OCI-LY7 (cell line): ENCODE measurements at regions not wholly inside any gene's neighbourhood (a gene's known extent, or its start where the extent isn't known, plus 50 kb on each side); places are given as distances from the start of the nearest gene placed in this dataset.

ENCODE experiments used
- BruUV-seq: library from RNA; stranded (reverse); fragments of 400-500 nt; replicated peaks from 2 replicates; lab custom pipeline; 2021; lab: Mats Ljungman, UMichigan
- CTCF ChIA-PET: fragments of 300-600 bp; sonication (Branson Sonifier 250); formaldehyde crosslinking; loops from one replicate; lab custom pipeline; 2022; ENCODE audit warnings: antibody characterized with exemption; ENCODE audit not compliant: unreplicated experiment; lab: Charles Lee
- POLR2A ChIA-PET: fragments of 300-600 bp; sonication (Branson Sonifier 250); formaldehyde crosslinking; loops from one replicate; lab custom pipeline; 2022; ENCODE audit warnings: antibody characterized with exemption; lab: Charles Lee
- DNase-seq: peaks from one replicate; pipeline ENCODE4 v3.0.0-alpha.2; 2015; ENCODE audit warnings: low spot score
- H2AFZ ChIP-seq: fragments of 200-600 bp; sonication (generic), shearing (Covaris generic); 2 replicates; pipeline ENCODE4 v1.6.1; 2014; ENCODE audit warnings: mild to moderate bottlenecking, antibody characterized with exemption, low read length, moderate library complexity
- H3K27ac ChIP-seq: fragments of 200-600 bp; sonication (generic); 2 replicates; pipeline ENCODE4 v1.5.1; 2014; ENCODE audit warnings: mixed run types, low read depth, mild to moderate bottlenecking, moderate library complexity, low read length, inconsistent platforms; ENCODE audit not compliant: poor library complexity, severe bottlenecking
- H3K36me3 ChIP-seq: fragments of 200-600 bp; sonication (generic); 2 replicates; pipeline ENCODE4 v1.6.1; 2014; ENCODE audit warnings: mild to moderate bottlenecking, antibody characterized with exemption, low read length, moderate library complexity, mixed read lengths; ENCODE audit not compliant: insufficient read depth
- H3K4me1 ChIP-seq: fragments of 200-600 bp; sonication (generic); 2 replicates; pipeline ENCODE4 v1.5.1; 2014; ENCODE audit warnings: mild to moderate bottlenecking, low read length; ENCODE audit not compliant: insufficient read depth, poor library complexity, severe bottlenecking
- H3K4me2 ChIP-seq: fragments of 200-600 bp; sonication (generic); 2 replicates; pipeline ENCODE4 v1.6.1; 2014; ENCODE audit warnings: mild to moderate bottlenecking, low read length
- H3K4me3 ChIP-seq: fragments of 200-600 bp; sonication (generic); 2 replicates; pipeline ENCODE4 v1.5.1; 2014; ENCODE audit warnings: mild to moderate bottlenecking, low read depth, low read length; ENCODE audit not compliant: poor library complexity, severe bottlenecking
- H3K79me2 ChIP-seq: fragments of 200-600 bp; sonication (generic); 2 replicates; pipeline ENCODE4 v1.6.1; 2016; ENCODE audit warnings: low read depth, mild to moderate bottlenecking, low read length, moderate library complexity, mixed read lengths; ENCODE audit not compliant: insufficient read depth
- H3K9me2 ChIP-seq: fragments of 200-600 bp; sonication (generic); 2 replicates; pipeline ENCODE4 v1.6.1; 2016; ENCODE audit warnings: mild to moderate bottlenecking, low read length, mixed read lengths; ENCODE audit not compliant: insufficient read depth
- H3K9me3 ChIP-seq: fragments of 200-600 bp; sonication (generic); 2 replicates; pipeline ENCODE4 v1.6.1; 2014; ENCODE audit warnings: mild to moderate bottlenecking, mixed run types, low read length, mixed read lengths
- H4K20me1 ChIP-seq: fragments of 200-600 bp; sonication (generic); 2 replicates; pipeline ENCODE4 v1.6.1; 2014; ENCODE audit warnings: mild to moderate bottlenecking, antibody characterized with exemption, low read length, moderate library complexity, mixed read lengths; ENCODE audit not compliant: insufficient read depth
- EZH2phosphoT487 ChIP-seq: fragments of 200-600 bp; sonication (generic); IDR thresholded peaks from 2 replicates; pipeline ENCODE4 v1.6.1; 2018; ENCODE audit warnings: low read depth, borderline replicate concordance, mild to moderate bottlenecking, mixed run types, antibody characterized with exemption, low read length, moderate library complexity, mixed read lengths
- intact Hi-C: fragments of 100-400 bp; cut with micrococcal nuclease; formaldehyde crosslinking; loops from one replicate; pipeline ENCODE4 v1.10.0; 2022; ENCODE audit not compliant: unreplicated experiment
- TF ChIP-seq, protein P1 (sequence below): fragments of 200-600 bp; sonication (generic); conservative IDR thresholded peaks from 2 replicates; pipeline ENCODE4 v1.5.1; 2014; ENCODE audit warnings: mild to moderate bottlenecking, antibody characterized with exemption, low read length, moderate library complexity, mixed read lengths

DNA sequence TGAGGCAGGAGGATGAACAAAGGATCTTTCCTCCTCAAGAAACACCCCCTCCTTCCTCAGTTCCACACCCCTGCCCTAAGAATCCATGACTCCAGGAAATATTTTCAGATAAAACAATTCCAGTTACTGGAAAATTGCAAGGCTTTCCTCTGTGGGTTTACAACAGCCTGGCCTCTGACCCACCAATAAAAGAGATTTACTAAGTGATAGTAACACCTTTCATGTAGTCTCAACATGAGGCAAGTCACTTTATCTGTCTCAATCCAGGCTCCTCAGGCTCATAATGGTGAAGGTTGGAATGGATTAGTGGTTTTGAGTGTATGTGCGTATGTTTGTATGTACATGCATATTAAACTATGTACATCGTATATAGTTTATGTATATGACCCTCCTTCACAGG lies 71.4 kb upstream of the PPP2R5A start:
- H3K9me3 ChIP-seq: no peaks in the 10 kb centered on the region
- no peaks in the 10 kb centered on the region for H3K9me2 ChIP-seq
- TF ChIP-seq, protein P1, sequence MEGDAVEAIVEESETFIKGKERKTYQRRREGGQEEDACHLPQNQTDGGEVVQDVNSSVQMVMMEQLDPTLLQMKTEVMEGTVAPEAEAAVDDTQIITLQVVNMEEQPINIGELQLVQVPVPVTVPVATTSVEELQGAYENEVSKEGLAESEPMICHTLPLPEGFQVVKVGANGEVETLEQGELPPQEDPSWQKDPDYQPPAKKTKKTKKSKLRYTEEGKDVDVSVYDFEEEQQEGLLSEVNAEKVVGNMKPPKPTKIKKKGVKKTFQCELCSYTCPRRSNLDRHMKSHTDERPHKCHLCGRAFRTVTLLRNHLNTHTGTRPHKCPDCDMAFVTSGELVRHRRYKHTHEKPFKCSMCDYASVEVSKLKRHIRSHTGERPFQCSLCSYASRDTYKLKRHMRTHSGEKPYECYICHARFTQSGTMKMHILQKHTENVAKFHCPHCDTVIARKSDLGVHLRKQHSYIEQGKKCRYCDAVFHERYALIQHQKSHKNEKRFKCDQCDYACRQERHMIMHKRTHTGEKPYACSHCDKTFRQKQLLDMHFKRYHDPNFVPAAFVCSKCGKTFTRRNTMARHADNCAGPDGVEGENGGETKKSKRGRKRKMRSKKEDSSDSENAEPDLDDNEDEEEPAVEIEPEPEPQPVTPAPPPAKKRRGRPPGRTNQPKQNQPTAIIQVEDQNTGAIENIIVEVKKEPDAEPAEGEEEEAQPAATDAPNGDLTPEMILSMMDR: no peak
- TF ChIP-seq EZH2phosphoT487: no peak
- no peaks in the 10 kb centered on the region for H4K20me1 ChIP-seq
- H3K4me3 ChIP-seq: no peak overlapping the region
- BruUV-seq: no TSS peak
- H3K79me2 ChIP-seq: no peaks in the 10 kb centered on the region
- no peak overlapping the region for H2AFZ ChIP-seq
- intact Hi-C loops: no loop called here
- H3K36me3 ChIP-seq: no peaks in the 10 kb centered on the region
- no peak for DNase-seq
- ChIA-PET CTCF (no interaction called here), POLR2A (no interaction called here)
- H3K4me2 ChIP-seq: no peak overlapping the region
- no peak overlapping the region for H3K27ac ChIP-seq
- peaks cover 3% of the 10 kb centered on the region for H3K4me1 ChIP-seq

DNA sequence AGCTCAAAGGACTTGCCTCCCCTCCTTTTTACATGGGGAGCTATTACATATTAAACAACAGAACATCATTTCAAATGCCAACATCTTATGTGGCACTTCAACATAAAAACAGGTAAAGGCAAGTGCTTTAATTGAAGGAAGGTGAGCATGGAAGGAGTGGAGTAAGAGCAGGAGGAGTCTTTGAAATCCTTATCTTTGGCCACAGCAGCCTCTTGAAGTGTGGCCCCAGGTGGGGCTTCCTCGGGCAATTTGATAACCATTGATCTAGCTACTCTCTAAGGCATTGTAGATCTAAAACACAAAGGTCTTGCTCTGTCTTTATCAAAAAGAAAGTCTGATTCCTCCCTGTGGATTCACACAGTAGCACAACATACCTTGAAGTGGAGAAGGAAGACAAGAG lies 70.9 kb upstream of the PPP2R5A start:
- H3K79me2 ChIP-seq: no peaks in the 10 kb centered on the region
- no peaks in the 10 kb centered on the region for H4K20me1 ChIP-seq
- no TSS peak for BruUV-seq
- POLR2A ChIA-PET: no interaction called here
- no peaks in the 10 kb centered on the region for H3K36me3 ChIP-seq
- CTCF ChIA-PET: no interaction called here
- H3K27ac ChIP-seq: no peak overlapping the region
- intact Hi-C loops: no loop called here
- no peak overlapping the region for H2AFZ ChIP-seq
- peaks cover 8% of the 10 kb centered on the region for H3K4me1 ChIP-seq
- no peak overlapping the region for H3K4me2 ChIP-seq
- no peak for DNase-seq
- H3K4me3 ChIP-seq: no peak overlapping the region
- H3K9me3 ChIP-seq: no peaks in the 10 kb centered on the region
- H3K9me2 ChIP-seq: no peaks in the 10 kb centered on the region
- no peak for TF ChIP-seq EZH2phosphoT487
- TF ChIP-seq, protein P1: no peak

DNA sequence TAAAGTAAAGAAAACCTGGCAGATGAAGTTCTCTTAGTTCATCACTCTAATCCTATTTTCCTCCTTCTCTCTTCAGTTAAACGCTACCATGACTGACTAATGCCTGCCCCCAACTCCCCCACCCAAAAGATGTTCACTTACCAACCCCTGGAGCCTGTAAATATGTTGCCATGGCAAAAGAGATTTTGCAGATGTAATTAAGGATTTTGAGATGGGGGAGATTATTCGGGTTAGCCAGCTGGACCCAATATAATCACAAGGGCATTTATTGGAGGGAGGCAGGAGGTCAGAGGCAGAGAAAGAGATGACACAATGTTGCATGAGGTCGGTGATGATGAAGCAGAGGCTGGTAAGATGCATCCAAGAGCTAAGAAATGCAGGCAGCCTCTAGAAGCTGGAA lies 69.3 kb upstream of the PPP2R5A start:
- Histone ChIP-seq H3K4me3 (no peak overlapping the region), H3K27ac (no peak overlapping the region), H3K79me2 (no peaks in the 10 kb centered on the region), H3K4me2 (no peak overlapping the region), H3K9me2 (no peaks in the 10 kb centered on the region), H3K36me3 (no peaks in the 10 kb centered on the region), H3K4me1 (peaks cover 8% of the 10 kb centered on the region), H2AFZ (no peak overlapping the region), H4K20me1 (no peaks in the 10 kb centered on the region), H3K9me3 (no peaks in the 10 kb centered on the region)
- POLR2A ChIA-PET: interaction anchor here (0.6 to 0.7 kb wide), 2 partner anchors 14 to 252 kb away, joined by 3 read pairs; no protein-coding TSS in a partner anchor
- no peak for DNase-seq
- BruUV-seq: no TSS peak
- intact Hi-C loops: no loop called here
- CTCF ChIA-PET: interaction anchor here (0.6 kb wide), 1 partner anchor 43 kb away, joined by 3 read pairs; no protein-coding TSS in a partner anchor
- no peak for TF ChIP-seq EZH2phosphoT487
- TF ChIP-seq, protein P1: no peak
